ENCODE measurements at regions not wholly inside any gene's neighbourhood (a gene's known extent, or its start where the extent isn't known, plus 50 kb on each side); places are given as distances from the start of the nearest gene placed in this dataset.

DNA sequence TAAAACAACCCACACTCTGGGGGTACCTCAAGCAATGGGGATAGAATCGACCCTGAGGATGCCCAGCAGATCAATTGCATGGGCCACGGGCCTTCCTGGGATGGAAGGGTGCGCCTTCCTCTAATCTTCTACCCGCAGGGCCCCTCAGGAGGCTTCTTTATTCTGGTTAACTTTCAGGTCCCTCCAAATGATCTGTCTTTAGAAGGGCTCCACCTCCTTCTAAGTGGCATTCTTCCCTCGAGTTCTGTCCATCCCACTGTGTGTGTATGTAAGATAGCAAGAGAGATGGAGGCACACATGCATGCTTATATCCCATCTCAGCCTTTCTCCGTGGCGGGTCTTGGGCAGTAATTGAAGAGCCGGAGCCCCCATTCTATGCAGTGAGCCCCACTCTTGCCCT is 125.7 kb downstream of the MRM1 start:
- Histone ChIP-seq H3K27me3 (peaks cover 0 to 51% (median 33%) of the 10 kb centered on the region in 3 donors), H3K27ac (no peak overlapping the region), H3K9me3 (no peaks in the 10 kb centered on the region), H3K4me1 (peaks cover 0 to 16% (median 9%) of the 10 kb centered on the region in 4 donors), H3K36me3 (no peaks in the 10 kb centered on the region), H3K4me3 (no peak overlapping the region)
- no peak for DNase-seq
- intact Hi-C loops (cut with DNase I): no loop called here
- TF ChIP-seq POLR2A (IDR thresholded peaks at IDR 0.05): no peak
- TF ChIP-seq EP300 (IDR thresholded peaks at IDR 0.05): no peak
- TF ChIP-seq, protein P1, sequence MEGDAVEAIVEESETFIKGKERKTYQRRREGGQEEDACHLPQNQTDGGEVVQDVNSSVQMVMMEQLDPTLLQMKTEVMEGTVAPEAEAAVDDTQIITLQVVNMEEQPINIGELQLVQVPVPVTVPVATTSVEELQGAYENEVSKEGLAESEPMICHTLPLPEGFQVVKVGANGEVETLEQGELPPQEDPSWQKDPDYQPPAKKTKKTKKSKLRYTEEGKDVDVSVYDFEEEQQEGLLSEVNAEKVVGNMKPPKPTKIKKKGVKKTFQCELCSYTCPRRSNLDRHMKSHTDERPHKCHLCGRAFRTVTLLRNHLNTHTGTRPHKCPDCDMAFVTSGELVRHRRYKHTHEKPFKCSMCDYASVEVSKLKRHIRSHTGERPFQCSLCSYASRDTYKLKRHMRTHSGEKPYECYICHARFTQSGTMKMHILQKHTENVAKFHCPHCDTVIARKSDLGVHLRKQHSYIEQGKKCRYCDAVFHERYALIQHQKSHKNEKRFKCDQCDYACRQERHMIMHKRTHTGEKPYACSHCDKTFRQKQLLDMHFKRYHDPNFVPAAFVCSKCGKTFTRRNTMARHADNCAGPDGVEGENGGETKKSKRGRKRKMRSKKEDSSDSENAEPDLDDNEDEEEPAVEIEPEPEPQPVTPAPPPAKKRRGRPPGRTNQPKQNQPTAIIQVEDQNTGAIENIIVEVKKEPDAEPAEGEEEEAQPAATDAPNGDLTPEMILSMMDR (IDR thresholded peaks at IDR 0.05): no peak
- no peak for TF ChIP-seq POLR2AphosphoS5 (IDR thresholded peaks at IDR 0.05)
- 91 to 93% methylated on average over 8 of the region's 8 CpGs for WGBS, 2 donors

DNA sequence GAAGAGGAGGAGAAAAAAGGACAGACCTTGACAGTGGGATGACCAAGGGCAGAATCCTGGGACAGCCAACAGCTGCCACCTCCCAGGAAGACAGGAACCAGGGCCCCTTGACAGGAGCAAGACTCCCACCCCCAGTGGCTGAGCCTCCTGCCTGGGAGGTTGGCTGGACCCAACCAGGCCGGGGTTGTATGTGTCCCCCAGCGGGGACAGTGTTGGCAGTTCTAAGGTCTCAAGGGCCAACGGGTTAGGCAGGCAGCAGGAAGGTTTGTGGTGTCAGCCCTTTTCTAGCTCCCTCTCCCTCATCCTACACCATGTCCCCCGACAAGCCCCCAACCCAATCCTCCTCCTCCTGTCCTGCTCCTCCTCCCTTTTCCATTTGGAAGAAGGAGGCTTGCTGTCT is 126.2 kb downstream of the MRM1 start:
- no peaks in the 10 kb centered on the region for H3K9me3 ChIP-seq
- peaks cover 0 to 12% (median 3%) of the 10 kb centered on the region in 4 donors for H3K4me1 ChIP-seq
- intact Hi-C loops (cut with DNase I): no loop called here
- H3K27ac ChIP-seq: no peak overlapping the region
- H3K27me3 ChIP-seq: peaks cover 0 to 52% (median 33%) of the 10 kb centered on the region in 3 donors
- no peaks in the 10 kb centered on the region for H3K36me3 ChIP-seq
- DNase-seq: no peak
- TF ChIP-seq POLR2AphosphoS5 (IDR thresholded peaks at IDR 0.05) (no peak), EP300 (IDR thresholded peaks at IDR 0.05) (no peak)
- H3K4me3 ChIP-seq: no peak overlapping the region
- 56 to 84% methylated on average over 4 of the region's 4 CpGs for WGBS, 2 donors

DNA sequence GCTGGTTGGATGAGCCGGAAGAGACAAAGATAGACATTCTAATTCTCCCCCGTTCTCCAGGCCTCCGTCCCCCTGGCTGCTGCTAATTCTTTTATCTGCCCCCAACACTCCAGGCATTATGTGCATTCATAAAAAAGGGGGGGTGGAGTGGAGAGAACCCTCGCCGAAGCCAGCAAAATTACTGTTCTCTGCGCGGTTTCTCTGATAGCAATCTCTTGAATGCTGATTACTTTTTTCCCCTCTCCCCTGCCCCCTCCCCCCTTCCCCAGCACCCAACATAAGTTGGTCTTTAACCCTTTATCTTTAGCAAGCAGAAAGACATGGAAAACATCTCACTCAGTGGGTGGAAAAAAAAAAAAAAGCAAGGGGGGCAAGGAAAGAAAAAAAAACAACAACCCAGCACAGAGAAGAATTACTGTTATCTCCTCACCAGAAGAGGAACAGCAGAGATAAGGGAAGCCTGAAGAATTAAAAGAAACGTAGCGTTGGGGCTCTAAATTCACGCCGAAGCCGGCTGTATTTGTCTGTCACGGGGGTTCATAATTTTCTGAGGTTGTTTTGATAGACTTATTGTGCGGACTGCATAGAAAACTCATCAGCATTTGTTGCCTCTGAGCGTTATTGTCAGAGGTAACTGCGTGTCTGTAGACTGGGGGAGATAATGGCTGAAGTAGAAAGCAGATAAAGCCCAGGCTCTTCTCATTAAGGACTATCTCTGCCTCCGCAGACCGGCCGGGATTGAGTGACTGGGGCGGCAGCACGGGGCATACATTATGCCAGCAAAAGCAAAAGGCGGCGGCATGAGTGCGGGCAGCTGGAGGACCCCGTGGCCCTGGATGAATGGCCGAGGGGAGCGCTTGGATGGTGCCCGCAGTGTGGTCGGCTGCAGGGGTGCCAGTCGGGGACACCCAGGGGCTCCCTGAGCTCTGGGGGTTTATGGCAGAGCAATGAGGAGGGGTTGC is 126.9 kb downstream of the MRM1 start:
- WGBS, 2 donors: 35 to 74% methylated on average over 30 of the region's 30 CpGs
- Histone ChIP-seq H3K27me3 (peaks cover 0 to 56% (median 33%) of the 10 kb centered on the region in 3 donors), H3K4me3 (no peak overlapping the region), H3K9me3 (no peaks in the 10 kb centered on the region), H3K36me3 (no peaks in the 10 kb centered on the region), H3K27ac (no peak overlapping the region), H3K4me1 (peaks cover 0 to 8% (median 0%) of the 10 kb centered on the region in 4 donors)
- no peak for TF ChIP-seq POLR2AphosphoS5 (IDR thresholded peaks at IDR 0.05)
- TF ChIP-seq, protein P1 (IDR thresholded peaks at IDR 0.05): no peak
- no peak for TF ChIP-seq POLR2A (IDR thresholded peaks at IDR 0.05)
- no peak for TF ChIP-seq EP300 (IDR thresholded peaks at IDR 0.05)
- DNase-seq: no peak
- intact Hi-C loops (cut with DNase I): no loop called here

DNA sequence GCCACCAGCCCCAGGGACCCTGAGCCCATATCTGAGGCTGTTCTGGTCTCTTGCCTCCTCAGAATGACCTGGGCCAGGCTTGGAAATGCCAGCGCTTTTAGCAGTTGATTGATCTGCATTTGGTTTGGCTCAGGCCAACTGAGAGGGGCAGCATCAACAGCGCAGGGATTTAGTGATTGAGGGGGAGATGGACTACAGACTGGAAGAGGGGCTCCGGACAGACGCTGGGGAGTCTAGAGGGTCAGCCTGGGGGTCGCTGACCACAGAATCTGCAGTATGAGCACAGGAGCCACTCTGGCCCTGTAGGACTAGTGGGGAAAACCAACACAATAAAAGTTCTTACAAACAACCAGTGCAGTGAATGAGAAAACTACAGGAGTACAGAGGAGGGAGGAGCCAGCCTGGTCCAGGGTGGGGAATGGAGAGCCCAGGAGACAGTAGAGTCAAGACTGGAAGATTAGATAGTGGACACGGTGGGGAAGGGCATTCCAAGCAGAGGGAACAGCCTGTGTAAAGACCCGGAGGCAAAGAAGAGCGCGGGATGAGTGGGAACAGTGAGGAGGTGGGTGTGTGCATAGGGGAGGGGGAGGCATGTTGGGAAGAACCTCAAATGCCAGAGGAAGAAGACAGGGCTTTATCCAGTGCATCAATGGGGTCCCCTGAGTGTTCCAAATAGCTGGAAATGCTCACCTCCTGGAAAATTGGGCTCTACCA is 128.9 kb downstream of the MRM1 start:
- Histone ChIP-seq H3K27me3 (peaks cover 0 to 56% (median 33%) of the 10 kb centered on the region in 3 donors), H3K4me1 (peaks cover 0 to 8% (median 0%) of the 10 kb centered on the region in 4 donors), H3K36me3 (no peaks in the 10 kb centered on the region), H3K27ac (no peak overlapping the region), H3K4me3 (no peak overlapping the region), H3K9me3 (no peaks in the 10 kb centered on the region)
- intact Hi-C loops (cut with DNase I): no loop called here
- DNase-seq: no peak
- no peak for TF ChIP-seq EP300 (IDR thresholded peaks at IDR 0.05)
- 73 to 77% methylated on average over 9 of the region's 9 CpGs for WGBS, 2 donors

DNA sequence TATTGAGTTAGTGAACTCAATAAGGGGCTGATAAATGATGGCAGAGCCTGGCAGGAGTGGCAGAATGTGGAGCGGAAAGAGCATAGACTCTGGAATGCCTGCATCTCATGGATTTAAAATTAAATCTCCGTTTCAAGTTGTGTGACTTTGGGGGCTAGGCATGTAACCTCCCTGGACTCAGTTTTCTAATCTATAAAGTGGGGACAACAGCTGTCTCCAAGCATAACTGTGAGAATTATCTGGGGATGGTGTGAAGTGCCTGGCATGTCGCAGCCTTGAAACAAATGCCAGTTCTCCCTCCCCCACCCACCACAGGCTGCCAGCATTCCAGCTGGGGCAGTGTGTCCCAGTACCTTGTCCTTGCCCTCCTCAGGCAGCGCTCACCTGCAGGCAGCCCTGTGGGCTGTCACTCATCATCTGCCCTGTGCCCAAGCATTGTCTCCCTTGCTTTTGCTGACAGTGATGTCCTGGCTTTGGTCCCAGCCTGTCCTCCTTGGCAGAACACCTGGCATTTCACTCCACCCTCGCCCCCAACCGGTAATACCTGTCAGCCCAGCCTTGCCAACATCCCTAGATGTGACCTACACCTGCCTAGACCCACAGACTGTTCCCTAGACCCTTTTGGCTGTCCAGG is 129.6 kb downstream of the MRM1 start:
- Histone ChIP-seq H3K4me1 (peaks cover 0 to 8% (median 0%) of the 10 kb centered on the region in 4 donors), H3K9me3 (no peaks in the 10 kb centered on the region), H3K27ac (no peak overlapping the region), H3K36me3 (no peaks in the 10 kb centered on the region), H3K27me3 (peaks cover 0 to 56% (median 33%) of the 10 kb centered on the region in 3 donors), H3K4me3 (no peak overlapping the region)
- 31 to 70% methylated on average over 6 of the region's 6 CpGs for WGBS, 2 donors
- TF ChIP-seq POLR2AphosphoS5 (IDR thresholded peaks at IDR 0.05): no peak
- TF ChIP-seq, protein P1 (IDR thresholded peaks at IDR 0.05): no peak
- no peak for TF ChIP-seq EP300 (IDR thresholded peaks at IDR 0.05)
- TF ChIP-seq POLR2A (IDR thresholded peaks at IDR 0.05): no peak
- no peak for DNase-seq
- intact Hi-C loops (cut with DNase I): no loop called here
